HepG2 (cell line): ENCODE measurements at regions not wholly inside any gene's neighbourhood (a gene's known extent, or its start where the extent isn't known, plus 50 kb on each side); places are given as distances from the start of the nearest gene placed in this dataset.

ENCODE experiments used
- ATAC-seq: fragments of 200-7000 bp; cut with Tn5 transposase; 3 replicates; pipeline ENCODE4 v1.9.1; 2020; ENCODE audit warnings: mild to moderate bottlenecking, moderate library complexity
- BruUV-seq: library from RNA; stranded (reverse); fragments of 400-500 nt; replicated peaks from 2 replicates; lab custom pipeline; 2021; lab: Mats Ljungman, UMichigan
- CTCF ChIA-PET: fragments of 300-600 bp; formaldehyde crosslinking; extraction: SDS; loops from one replicate; lab custom pipeline; 2021; ENCODE audit warnings: low total read pairs, inconsistent platforms, low intra/inter-chr PET ratio; lab: Yijun Ruan, JAX
- POLR2A ChIA-PET: fragments of 350-600 bp; sonication (Branson Sonifier 250); formaldehyde crosslinking; loops from one replicate; lab custom pipeline; 2020; ENCODE audit warnings: antibody characterized with exemption, inconsistent platforms; lab: Yijun Ruan, JAX
- DNase-seq: peaks from one replicate; pipeline ENCODE4 v3.0.0-alpha.2; 2015; ENCODE audit warnings: low spot score
- FAIRE-seq: peaks from 3 replicates; lab custom pipeline; 2011; peaks lifted over from hg19 to GRCh38; lab: Jason Lieb, UNC
- H2AFZ ChIP-seq: one replicate; pipeline ENCODE4 v1.6.1; 2011; ENCODE audit warnings: low read length, inconsistent platforms
- H3K27ac ChIP-seq: fragments of 300-600 bp; 3 replicates; pipeline ENCODE4 v1.8.0; 2011; ENCODE audit warnings: mixed run types, mild to moderate bottlenecking, mixed read lengths, low read length, inconsistent platforms; ENCODE audit not compliant: insufficient read depth; ENCODE audit errors: extremely low read length
- H3K27me3 ChIP-seq, 2 experiments: fragments of 200-600 bp in 1 of 2; 2 replicates in 1 of 2; 3 replicates in 1 of 2; pipeline versions ENCODE4 v1.6.0 to v1.8.0; 2011; ENCODE audit warnings: low read length in 2 of 2, mild to moderate bottlenecking in 2 of 2, moderate library complexity in 2 of 2, inconsistent platforms in 1 of 2; ENCODE audit not compliant: insufficient read depth in 2 of 2, control insufficient read depth in 1 of 2
- H3K36me3 ChIP-seq, 2 experiments: fragments of 200-600 bp in 1 of 2; replicated peaks in 1 of 2; 2 replicates in 1 of 2; 3 replicates in 1 of 2; pipeline versions ENCODE4 v1.5.1 to v1.8.0; 2011; ENCODE audit warnings: low read length in 2 of 2, inconsistent platforms in 1 of 2; ENCODE audit not compliant: insufficient read depth in 2 of 2, control insufficient read depth in 1 of 2
- H3K4me1 ChIP-seq: 2 replicates; pipeline ENCODE4 v1.5.1; 2012; ENCODE audit warnings: low read length, inconsistent platforms; ENCODE audit not compliant: insufficient read depth
- H3K4me2 ChIP-seq: 2 replicates; pipeline ENCODE4 v1.6.0; 2011; ENCODE audit warnings: low read depth, low read length, inconsistent platforms
- H3K4me3 ChIP-seq, 3 experiments: fragments of 200-600 bp in 1 of 3; sonication (generic), shearing (Covaris generic) in 1 of 3; replicated peaks in 1 of 3; 2 replicates each; pipeline ENCODE4 v1.5.1; 2011 to 2016; ENCODE audit warnings: low read length in 3 of 3, inconsistent platforms in 2 of 3, low read depth in 2 of 3, mild to moderate bottlenecking in 2 of 3, control low read depth in 1 of 3, mixed read lengths in 1 of 3; ENCODE audit not compliant: insufficient read depth in 1 of 3
- H3K79me2 ChIP-seq: one replicate; pipeline ENCODE4 v1.6.1; 2011; ENCODE audit warnings: low read length, inconsistent platforms; ENCODE audit not compliant: insufficient read depth
- H3K9ac ChIP-seq: 2 replicates; pipeline ENCODE4 v1.6.0; 2011; ENCODE audit warnings: mild to moderate bottlenecking, low read depth, low read length, inconsistent platforms; ENCODE audit not compliant: insufficient read depth
- H3K9me3 ChIP-seq: 2 replicates; pipeline ENCODE4 v1.5.1; 2012; ENCODE audit warnings: mild to moderate bottlenecking, low read length
- H4K20me1 ChIP-seq: 2 replicates; pipeline ENCODE4 v1.6.0; 2011; ENCODE audit warnings: inconsistent platforms, mild to moderate bottlenecking, low read length, moderate library complexity; ENCODE audit not compliant: insufficient read depth
- ARID4A ChIP-seq: sonication (generic); formaldehyde crosslinking; IDR thresholded peaks from 2 replicates; pipeline ENCODE4 v1.5.0; 2020; ENCODE audit warnings: mild to moderate bottlenecking, missing genetic modification reagents, borderline replicate concordance
- CEBPB ChIP-seq: IDR thresholded peaks from 2 replicates; pipeline ENCODE4 v1.6.1; 2011; ENCODE audit warnings: low read depth, low read length, improper control_type of control experiment, borderline replicate concordance
- CHD4 ChIP-seq: fragments of 200-600 bp; sonication (generic); IDR thresholded peaks from 2 replicates; pipeline ENCODE4 v1.7.0; 2017; ENCODE audit warnings: mild to moderate bottlenecking, low read length, borderline replicate concordance
- KDM5A ChIP-seq: fragments of 200-600 bp; sonication (generic); IDR thresholded peaks from 2 replicates; pipeline ENCODE4 v1.7.0; 2018; ENCODE audit warnings: antibody characterized with exemption, mild to moderate bottlenecking, low read length, borderline replicate concordance
- MLLT10 ChIP-seq: sonication (generic); formaldehyde crosslinking; IDR thresholded peaks from 2 replicates; pipeline ENCODE4 v1.4.0; 2020; ENCODE audit warnings: missing genetic modification reagents
- RERE ChIP-seq: IDR thresholded peaks from 2 replicates; pipeline ENCODE4 v1.6.1; 2016; ENCODE audit warnings: low read depth, missing genetic modification reagents, missing compliant biosample characterization
- ZMYM2 ChIP-seq: sonication (generic); formaldehyde crosslinking; IDR thresholded peaks from 2 replicates; pipeline ENCODE4 v1.8.0; 2022; ENCODE audit warnings: mild to moderate bottlenecking, missing genetic modification reagents
- ZNF773 ChIP-seq: sonication (generic); formaldehyde crosslinking; IDR thresholded peaks from 2 replicates; pipeline ENCODE4 v1.4.0; 2020; ENCODE audit warnings: missing genetic modification reagents, borderline replicate concordance
- WGBS: methylation state at CpG from one replicate; pipeline ENCODE4 v1.1.6; 2017; ENCODE audit warnings: low lambda C conversion rate; 5-methylcytosine and 5-hydroxymethylcytosine counted together
- in situ Hi-C: cut with HindIII; loops from 2 replicates; pipeline ENCODE4 v1.10.0; 2017; ENCODE audit warnings: low pct_unique_long_range_greater_than_20kb; ENCODE audit not compliant: extremely low pct_ligation_motif_present
- intact Hi-C: fragments of 100-400 bp; cut with micrococcal nuclease; formaldehyde crosslinking; loops from one replicate; pipeline ENCODE4 v1.10.0; 2022; ENCODE audit not compliant: unreplicated experiment

GRCh38 chr2:51258301-51258700 lies 226.4 kb upstream of the NRXN1 start:
- DNase-seq (no peak), FAIRE-seq (no peak), ATAC-seq (no peak)
- Histone ChIP-seq H3K4me3 (no peak overlapping the region), H3K4me2 (no peak overlapping the region), H3K79me2 (no peaks in the 10 kb centered on the region), H3K4me1 (no peaks in the 10 kb centered on the region), H3K9ac (no peak overlapping the region), H2AFZ (no peak overlapping the region), H3K27ac (no peak overlapping the region), H3K9me3 (peaks cover 72% of the 10 kb centered on the region), H3K27me3 (no peaks in the 10 kb centered on the region), H4K20me1 (no peaks in the 10 kb centered on the region), H3K36me3 (no peaks in the 10 kb centered on the region)
- 20% methylated on average over 5 of the region's 5 CpGs for WGBS
- intact Hi-C loops: no loop called here
- no TSS peak for BruUV-seq
- ChIA-PET CTCF (no interaction called here), POLR2A (no interaction called here)
- no peak for TF ChIP-seq KDM5A
- peak; percentile 80 for TF ChIP-seq CEBPB
- in situ Hi-C loops: no loop called here

- in situ Hi-C loops (no loop called here), intact Hi-C loops (no loop called here)
- no peaks in the 10 kb centered on the region for H3K79me2 ChIP-seq
- peaks cover 78% of the 10 kb centered on the region for H3K9me3 ChIP-seq
- no peaks in the 10 kb centered on the region for H3K36me3 ChIP-seq
- H4K20me1 ChIP-seq: no peaks in the 10 kb centered on the region
- no peak overlapping the region for H3K9ac ChIP-seq
- BruUV-seq: no TSS peak
- no peaks in the 10 kb centered on the region for H3K4me1 ChIP-seq
- H3K27ac ChIP-seq: no peak overlapping the region
- H3K4me2 ChIP-seq: no peak overlapping the region
- FAIRE-seq: no peak
- 38% methylated on average over 5 of the region's 5 CpGs for WGBS
- H2AFZ ChIP-seq: no peak overlapping the region
- no peaks in the 10 kb centered on the region for H3K27me3 ChIP-seq
- no peak for ATAC-seq
- DNase-seq: no peak
- ChIA-PET POLR2A (no interaction called here), CTCF (no interaction called here)
- H3K4me3 ChIP-seq: no peak overlapping the region
- no peak for TF ChIP-seq ZNF773 (CRISPR knock-in tag)
- no peak for TF ChIP-seq MLLT10 (CRISPR knock-in tag)
- TF ChIP-seq CHD4: no peak
- no peak for TF ChIP-seq RERE
- no peak for TF ChIP-seq ARID4A
- no peak for TF ChIP-seq ZMYM2 (CRISPR knock-in tag)
Observed at GRCh38 chr2:51256736-51257135, 224.8 kb upstream of the NRXN1 start.
